CD14-positive monocyte (primary cell): ENCODE measurements at regions not wholly inside any gene's neighbourhood (a gene's known extent, or its start where the extent isn't known, plus 50 kb on each side); places are given as distances from the start of the nearest gene placed in this dataset.
A peak's percentile ranks its signal among the peaks of the same experiment; 100 is the strongest.

Source experiments
- DNase-seq, 3 donors: peaks; one replicate each; pipeline ENCODE4 v3.0.0-alpha.2; 2011 to 2022
- H2AFZ ChIP-seq: 2 replicates; pipeline ENCODE4 v1.6.0; 2012; ENCODE audit warnings: mild to moderate bottlenecking, low read depth, low read length, inconsistent platforms; ENCODE audit not compliant: insufficient read depth, poor library complexity, severe bottlenecking
- H3K27ac ChIP-seq, 2 donors: 1 replicate in 1 of 2; 2 replicates in 1 of 2; pipeline ENCODE4 v1.5.1; 2012 to 2013; ENCODE audit warnings: low read length in 2 of 2, control low read depth in 1 of 2, inconsistent platforms in 1 of 2, low read depth in 1 of 2, mild to moderate bottlenecking in 1 of 2
- H3K27me3 ChIP-seq, 2 donors: one replicate each; pipeline versions ENCODE4 v1.6.0 to v1.6.1; 2011 to 2013; ENCODE audit warnings: low read length in 2 of 2; ENCODE audit not compliant: control insufficient read depth in 2 of 2, insufficient read depth in 2 of 2
- H3K36me3 ChIP-seq, 2 donors: replicated peaks in 1 of 2; 1 replicate in 1 of 2; 2 replicates in 1 of 2; pipeline versions ENCODE4 v1.5.1 to v1.6.1; 2012 to 2013; ENCODE audit warnings: low read length in 2 of 2, control low read depth in 1 of 2, inconsistent platforms in 1 of 2, mild to moderate bottlenecking in 1 of 2; ENCODE audit not compliant: insufficient read depth in 2 of 2, control insufficient read depth in 1 of 2
- H3K4me1 ChIP-seq, 2 donors: 1 replicate in 1 of 2; 2 replicates in 1 of 2; pipeline versions ENCODE4 v1.5.1 to v1.6.1; 2012 to 2013; ENCODE audit warnings: low read length in 2 of 2, control low read depth in 1 of 2, inconsistent platforms in 1 of 2, mild to moderate bottlenecking in 1 of 2, moderate library complexity in 1 of 2; ENCODE audit not compliant: insufficient read depth in 2 of 2, control insufficient read depth in 1 of 2
- H3K4me2 ChIP-seq: replicated peaks from 2 replicates; pipeline ENCODE3; 2012; ENCODE audit warnings: low read length, moderate library complexity, mild to moderate bottlenecking; ENCODE audit not compliant: poor library complexity, severe bottlenecking; ENCODE audit errors: extremely low read depth
- H3K4me3 ChIP-seq, 3 experiments: fragments of 200-600 bp in 1 of 3; sonication (generic) in 1 of 3; replicated peaks in 1 of 3; 1 replicate in 2 of 3; 2 replicates in 1 of 3; pipeline ENCODE4 v1.5.1; 2011 to 2013; ENCODE audit warnings: low read length in 3 of 3, mild to moderate bottlenecking in 3 of 3, control low read depth in 2 of 3, low read depth in 2 of 3, inconsistent platforms in 1 of 3, moderate library complexity in 1 of 3
- H3K79me2 ChIP-seq: 2 replicates; pipeline ENCODE4 v1.6.0; 2012; ENCODE audit warnings: mild to moderate bottlenecking, control low read depth, inconsistent platforms, low read length, moderate library complexity; ENCODE audit not compliant: insufficient read depth
- H3K9ac ChIP-seq: 2 replicates; pipeline ENCODE4 v1.6.0; 2017; ENCODE audit warnings: low read length, mild to moderate bottlenecking; ENCODE audit not compliant: insufficient read depth, poor library complexity, severe bottlenecking
- H3K9me3 ChIP-seq, 2 donors: replicated peaks in 1 of 2; 1 replicate in 1 of 2; 2 replicates in 1 of 2; pipeline versions ENCODE4 v1.5.1 to v1.6.1; 2012 to 2013; ENCODE audit warnings: low read length in 2 of 2, control low read depth in 1 of 2; ENCODE audit not compliant: control insufficient read depth in 1 of 2, insufficient read depth in 1 of 2
- H4K20me1 ChIP-seq: 2 replicates; pipeline ENCODE4 v1.6.0; 2012; ENCODE audit warnings: mild to moderate bottlenecking, low read length, control low read depth, moderate library complexity; ENCODE audit not compliant: insufficient read depth
- H3K27ac Mint-ChIP-seq, 7 donors: one replicate each; pipeline ENCODE4 v1.8.0; 2020; ENCODE audit warnings: mild to moderate bottlenecking in 7 of 7, mixed read lengths in 7 of 7, moderate library complexity in 6 of 7, inconsistent platforms in 2 of 7
- H3K27me3 Mint-ChIP-seq, 3 donors: one replicate each; pipeline ENCODE4 v1.8.0; 2021 to 2022; ENCODE audit warnings: low read depth in 3 of 3, mild to moderate bottlenecking in 3 of 3, mixed read lengths in 3 of 3, moderate library complexity in 3 of 3, inconsistent platforms in 1 of 3
- H3K36me3 Mint-ChIP-seq, 2 donors: one replicate each; pipeline ENCODE4 v1.8.0; 2020; ENCODE audit warnings: mixed read lengths in 2 of 2, inconsistent platforms in 1 of 2, mild to moderate bottlenecking in 1 of 2
- H3K4me1 Mint-ChIP-seq: one replicate; pipeline ENCODE4 v1.8.0; 2020; ENCODE audit warnings: mild to moderate bottlenecking, mixed read lengths
- H3K4me3 Mint-ChIP-seq, 2 donors: one replicate each; pipeline ENCODE4 v1.8.0; 2020; ENCODE audit warnings: mild to moderate bottlenecking in 2 of 2, mixed read lengths in 2 of 2, moderate library complexity in 1 of 2
- H3K9me3 Mint-ChIP-seq, 7 donors: one replicate each; pipeline ENCODE4 v1.8.0; 2020 to 2022; ENCODE audit warnings: mixed read lengths in 7 of 7, mild to moderate bottlenecking in 6 of 7, moderate library complexity in 6 of 7, inconsistent platforms in 2 of 7
- WGBS: methylation state at CpG from one replicate; pipeline ENCODE4 v1.1.5; 2013; ENCODE audit warnings: missing lambda C conversion rate; ENCODE audit not compliant: insufficient coverage; 5-methylcytosine and 5-hydroxymethylcytosine counted together
- intact Hi-C, 2 donors: fragments of 100-400 bp; cut with micrococcal nuclease; formaldehyde crosslinking; loops; one replicate each; pipeline versions ENCODE4 v1.15.0 to v1.15.1; 2023
- TF ChIP-seq, protein P1 (sequence below): fragments of 200-600 bp; IDR thresholded peaks from one replicate; pipeline ENCODE4 v1.8.0; 2022; ENCODE audit warnings: antibody characterized with exemption, mild to moderate bottlenecking

DNA sequence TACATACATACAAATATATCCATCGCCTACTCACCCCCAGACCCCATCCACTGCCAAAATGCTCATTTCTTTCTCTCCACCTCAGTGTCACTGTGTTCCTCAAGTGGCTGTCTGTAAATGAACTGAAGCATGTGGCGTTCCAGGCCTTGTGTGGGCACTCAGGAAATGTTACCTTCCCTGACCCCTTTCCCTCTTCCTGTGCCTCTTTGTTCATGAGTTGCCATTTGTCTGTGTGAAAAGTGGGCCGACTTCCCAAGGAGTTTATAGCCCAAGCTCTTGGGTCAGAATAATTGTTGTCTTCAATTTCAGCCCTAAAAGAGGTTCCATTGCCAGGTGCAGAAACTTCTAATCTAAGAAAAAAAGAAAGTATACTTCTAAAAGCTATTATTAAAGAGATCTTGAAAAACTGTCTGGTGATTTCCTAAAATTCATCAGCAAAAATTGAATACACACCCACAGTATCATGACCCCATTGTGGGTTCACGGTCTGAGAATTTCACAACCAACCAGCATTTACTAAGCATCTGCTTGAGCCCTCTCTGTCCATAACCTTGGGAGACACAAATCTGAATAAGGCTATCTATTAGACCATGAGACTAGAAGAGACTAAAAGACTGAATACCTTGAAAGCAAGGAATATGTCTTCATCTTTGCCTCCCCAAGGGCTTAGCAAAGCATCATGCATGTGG is 201.4 kb upstream of the EEA1 start:
- H3K9ac ChIP-seq = peak overlapping the region; percentile 22
- H3K4me1 Mint-ChIP-seq = peaks cover 52% of the 10 kb centered on the region
- intact Hi-C loops = no loop called here
- peak in 2 of 3 donors; percentile 48 to 57 for DNase-seq
- no peaks in the 10 kb centered on the region for H3K36me3 ChIP-seq
- peak overlapping the region in 1 of 2 donors; percentile 54 for H3K4me3 Mint-ChIP-seq
- H3K4me3 ChIP-seq = peak overlapping the region in 1 of 3 experiments; percentile 6
- peaks cover 0 to 2% (median 0%) of the 10 kb centered on the region in 3 donors for H3K27me3 Mint-ChIP-seq
- no peak overlapping the region for H2AFZ ChIP-seq
- peaks cover 59 to 63% of the 10 kb centered on the region in 2 donors for H3K4me1 ChIP-seq
- no peaks in the 10 kb centered on the region for H3K79me2 ChIP-seq
- no peaks in the 10 kb centered on the region for H3K9me3 ChIP-seq
- H4K20me1 ChIP-seq = no peaks in the 10 kb centered on the region
- H3K9me3 Mint-ChIP-seq = no peaks in the 10 kb centered on the region
- no CpG with 5 or more reads among the region's 4 CpGs for WGBS
- peaks cover 0 to 3% of the 10 kb centered on the region in 2 donors for H3K36me3 Mint-ChIP-seq
- TF ChIP-seq, protein P1, sequence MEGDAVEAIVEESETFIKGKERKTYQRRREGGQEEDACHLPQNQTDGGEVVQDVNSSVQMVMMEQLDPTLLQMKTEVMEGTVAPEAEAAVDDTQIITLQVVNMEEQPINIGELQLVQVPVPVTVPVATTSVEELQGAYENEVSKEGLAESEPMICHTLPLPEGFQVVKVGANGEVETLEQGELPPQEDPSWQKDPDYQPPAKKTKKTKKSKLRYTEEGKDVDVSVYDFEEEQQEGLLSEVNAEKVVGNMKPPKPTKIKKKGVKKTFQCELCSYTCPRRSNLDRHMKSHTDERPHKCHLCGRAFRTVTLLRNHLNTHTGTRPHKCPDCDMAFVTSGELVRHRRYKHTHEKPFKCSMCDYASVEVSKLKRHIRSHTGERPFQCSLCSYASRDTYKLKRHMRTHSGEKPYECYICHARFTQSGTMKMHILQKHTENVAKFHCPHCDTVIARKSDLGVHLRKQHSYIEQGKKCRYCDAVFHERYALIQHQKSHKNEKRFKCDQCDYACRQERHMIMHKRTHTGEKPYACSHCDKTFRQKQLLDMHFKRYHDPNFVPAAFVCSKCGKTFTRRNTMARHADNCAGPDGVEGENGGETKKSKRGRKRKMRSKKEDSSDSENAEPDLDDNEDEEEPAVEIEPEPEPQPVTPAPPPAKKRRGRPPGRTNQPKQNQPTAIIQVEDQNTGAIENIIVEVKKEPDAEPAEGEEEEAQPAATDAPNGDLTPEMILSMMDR = no peak
- H3K27me3 ChIP-seq = no peaks in the 10 kb centered on the region
- peak overlapping the region; percentile 24 for H3K4me2 ChIP-seq
- peak overlapping the region; percentile 57 to 74 for H3K27ac ChIP-seq
- peak overlapping the region; percentile 68 to 93 (median 86) for H3K27ac Mint-ChIP-seq

DNA sequence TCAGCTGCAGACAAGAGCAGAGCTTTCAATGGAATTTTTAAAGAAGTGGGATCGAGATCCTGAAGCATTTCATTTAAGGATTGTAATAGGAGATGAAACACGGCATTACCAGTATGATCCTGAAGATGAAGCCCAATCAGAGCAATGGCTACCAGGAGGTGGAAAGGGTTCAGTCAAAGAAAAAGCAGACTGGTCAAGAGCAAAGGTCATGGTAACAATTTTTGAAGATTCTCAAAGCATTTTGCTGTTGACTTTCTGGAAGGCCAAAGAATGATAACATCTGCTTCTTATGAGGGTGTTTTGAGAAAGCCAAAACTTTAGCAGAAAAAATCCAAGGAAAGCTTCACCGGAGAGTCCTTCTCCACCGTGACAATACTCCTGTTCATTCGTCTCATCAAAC is 204.3 kb upstream of the EEA1 start:
- H3K4me2 ChIP-seq = no peak overlapping the region
- no peaks in the 10 kb centered on the region for H3K27me3 ChIP-seq
- intact Hi-C loops = no loop called here
- H3K9ac ChIP-seq = no peak overlapping the region
- WGBS = 100% methylated on average over 2 of the region's 5 CpGs
- no peak for DNase-seq
- Mint-ChIP-seq H3K36me3 (peaks cover 3% of the 10 kb centered on the region in 2 donors), H3K4me3 (no peak overlapping the region), H3K27ac (peak overlapping the region in 1 of 7 donors; percentile 53), H3K27me3 (no peaks in the 10 kb centered on the region), H3K9me3 (no peaks in the 10 kb centered on the region), H3K4me1 (peaks cover 65% of the 10 kb centered on the region)
- H3K79me2 ChIP-seq = no peaks in the 10 kb centered on the region
- no peaks in the 10 kb centered on the region for H4K20me1 ChIP-seq
- no peak overlapping the region for H3K27ac ChIP-seq
- H3K36me3 ChIP-seq = no peaks in the 10 kb centered on the region
- peaks cover 72 to 78% of the 10 kb centered on the region in 2 donors for H3K4me1 ChIP-seq
- no peak overlapping the region for H3K4me3 ChIP-seq
- TF ChIP-seq, protein P1 = no peak
- no peak overlapping the region for H2AFZ ChIP-seq
- no peaks in the 10 kb centered on the region for H3K9me3 ChIP-seq
